CD14-positive monocyte (primary cell): ENCODE measurements at regions not wholly inside any gene's neighbourhood (a gene's known extent, or its start where the extent isn't known, plus 50 kb on each side); places are given as distances from the start of the nearest gene placed in this dataset.

Experiments used
- DNase-seq, 3 donors: peaks; one replicate each; pipeline ENCODE4 v3.0.0-alpha.2; 2011 to 2022
- H2AFZ ChIP-seq: 2 replicates; pipeline ENCODE4 v1.6.0; 2012; ENCODE audit warnings: mild to moderate bottlenecking, low read depth, low read length, inconsistent platforms; ENCODE audit not compliant: insufficient read depth, poor library complexity, severe bottlenecking
- H3K27ac ChIP-seq, 2 donors: 1 replicate in 1 of 2; 2 replicates in 1 of 2; pipeline ENCODE4 v1.5.1; 2012 to 2013; ENCODE audit warnings: low read length in 2 of 2, control low read depth in 1 of 2, inconsistent platforms in 1 of 2, low read depth in 1 of 2, mild to moderate bottlenecking in 1 of 2
- H3K27me3 ChIP-seq, 2 donors: one replicate each; pipeline versions ENCODE4 v1.6.0 to v1.6.1; 2011 to 2013; ENCODE audit warnings: low read length in 2 of 2; ENCODE audit not compliant: control insufficient read depth in 2 of 2, insufficient read depth in 2 of 2
- H3K36me3 ChIP-seq, 2 donors: replicated peaks in 1 of 2; 1 replicate in 1 of 2; 2 replicates in 1 of 2; pipeline versions ENCODE4 v1.5.1 to v1.6.1; 2012 to 2013; ENCODE audit warnings: low read length in 2 of 2, control low read depth in 1 of 2, inconsistent platforms in 1 of 2, mild to moderate bottlenecking in 1 of 2; ENCODE audit not compliant: insufficient read depth in 2 of 2, control insufficient read depth in 1 of 2
- H3K4me1 ChIP-seq, 2 donors: 1 replicate in 1 of 2; 2 replicates in 1 of 2; pipeline versions ENCODE4 v1.5.1 to v1.6.1; 2012 to 2013; ENCODE audit warnings: low read length in 2 of 2, control low read depth in 1 of 2, inconsistent platforms in 1 of 2, mild to moderate bottlenecking in 1 of 2, moderate library complexity in 1 of 2; ENCODE audit not compliant: insufficient read depth in 2 of 2, control insufficient read depth in 1 of 2
- H3K4me2 ChIP-seq: replicated peaks from 2 replicates; pipeline ENCODE3; 2012; ENCODE audit warnings: low read length, moderate library complexity, mild to moderate bottlenecking; ENCODE audit not compliant: poor library complexity, severe bottlenecking; ENCODE audit errors: extremely low read depth
- H3K4me3 ChIP-seq, 3 experiments: fragments of 200-600 bp in 1 of 3; sonication (generic) in 1 of 3; replicated peaks in 1 of 3; 1 replicate in 2 of 3; 2 replicates in 1 of 3; pipeline ENCODE4 v1.5.1; 2011 to 2013; ENCODE audit warnings: low read length in 3 of 3, mild to moderate bottlenecking in 3 of 3, control low read depth in 2 of 3, low read depth in 2 of 3, inconsistent platforms in 1 of 3, moderate library complexity in 1 of 3
- H3K79me2 ChIP-seq: 2 replicates; pipeline ENCODE4 v1.6.0; 2012; ENCODE audit warnings: mild to moderate bottlenecking, control low read depth, inconsistent platforms, low read length, moderate library complexity; ENCODE audit not compliant: insufficient read depth
- H3K9ac ChIP-seq: 2 replicates; pipeline ENCODE4 v1.6.0; 2017; ENCODE audit warnings: low read length, mild to moderate bottlenecking; ENCODE audit not compliant: insufficient read depth, poor library complexity, severe bottlenecking
- H3K9me3 ChIP-seq, 2 donors: replicated peaks in 1 of 2; 1 replicate in 1 of 2; 2 replicates in 1 of 2; pipeline versions ENCODE4 v1.5.1 to v1.6.1; 2012 to 2013; ENCODE audit warnings: low read length in 2 of 2, control low read depth in 1 of 2; ENCODE audit not compliant: control insufficient read depth in 1 of 2, insufficient read depth in 1 of 2
- H4K20me1 ChIP-seq: 2 replicates; pipeline ENCODE4 v1.6.0; 2012; ENCODE audit warnings: mild to moderate bottlenecking, low read length, control low read depth, moderate library complexity; ENCODE audit not compliant: insufficient read depth
- H3K27ac Mint-ChIP-seq, 7 donors: one replicate each; pipeline ENCODE4 v1.8.0; 2020; ENCODE audit warnings: mild to moderate bottlenecking in 7 of 7, mixed read lengths in 7 of 7, moderate library complexity in 6 of 7, inconsistent platforms in 2 of 7
- H3K27me3 Mint-ChIP-seq, 3 donors: one replicate each; pipeline ENCODE4 v1.8.0; 2021 to 2022; ENCODE audit warnings: low read depth in 3 of 3, mild to moderate bottlenecking in 3 of 3, mixed read lengths in 3 of 3, moderate library complexity in 3 of 3, inconsistent platforms in 1 of 3
- H3K36me3 Mint-ChIP-seq, 2 donors: one replicate each; pipeline ENCODE4 v1.8.0; 2020; ENCODE audit warnings: mixed read lengths in 2 of 2, inconsistent platforms in 1 of 2, mild to moderate bottlenecking in 1 of 2
- H3K4me1 Mint-ChIP-seq: one replicate; pipeline ENCODE4 v1.8.0; 2020; ENCODE audit warnings: mild to moderate bottlenecking, mixed read lengths
- H3K4me3 Mint-ChIP-seq, 2 donors: one replicate each; pipeline ENCODE4 v1.8.0; 2020; ENCODE audit warnings: mild to moderate bottlenecking in 2 of 2, mixed read lengths in 2 of 2, moderate library complexity in 1 of 2
- H3K9me3 Mint-ChIP-seq, 7 donors: one replicate each; pipeline ENCODE4 v1.8.0; 2020 to 2022; ENCODE audit warnings: mixed read lengths in 7 of 7, mild to moderate bottlenecking in 6 of 7, moderate library complexity in 6 of 7, inconsistent platforms in 2 of 7
- WGBS: methylation state at CpG from one replicate; pipeline ENCODE4 v1.1.5; 2013; ENCODE audit warnings: missing lambda C conversion rate; ENCODE audit not compliant: insufficient coverage; 5-methylcytosine and 5-hydroxymethylcytosine counted together
- intact Hi-C, 2 donors: fragments of 100-400 bp; cut with micrococcal nuclease; formaldehyde crosslinking; loops; one replicate each; pipeline versions ENCODE4 v1.15.0 to v1.15.1; 2023
- TF ChIP-seq, protein P1 (sequence below): fragments of 200-600 bp; IDR thresholded peaks from one replicate; pipeline ENCODE4 v1.8.0; 2022; ENCODE audit warnings: antibody characterized with exemption, mild to moderate bottlenecking

DNA sequence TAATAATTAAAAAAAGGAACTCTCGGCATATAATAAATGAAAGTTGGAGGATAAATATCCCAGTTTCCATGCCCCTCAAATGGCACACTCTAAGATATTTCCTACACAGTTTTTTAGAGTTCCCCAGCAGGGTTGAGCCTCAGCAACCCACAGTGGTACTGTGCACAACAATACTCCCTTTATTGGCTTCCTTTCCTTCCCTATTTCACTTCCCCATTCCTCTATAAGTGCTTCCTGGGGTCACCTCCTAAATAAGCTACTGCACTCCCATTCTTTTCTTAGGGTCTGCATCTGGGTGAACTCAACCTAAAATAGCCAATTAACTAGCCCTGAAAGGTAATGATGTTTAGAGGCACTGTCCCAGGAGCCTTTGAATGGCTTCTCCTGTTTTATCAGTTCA, 76.4 kb upstream of the NHS start:
- no peak overlapping the region for H3K27ac ChIP-seq
- peaks cover 0 to 5% (median 5%) of the 10 kb centered on the region in 3 donors for H3K27me3 Mint-ChIP-seq
- peaks cover 0 to 2% of the 10 kb centered on the region in 2 donors for H3K27me3 ChIP-seq
- WGBS, result no CpG with 5 or more reads among the region's 1 CpG
- no peaks in the 10 kb centered on the region for H3K36me3 ChIP-seq
- H4K20me1 ChIP-seq, result no peaks in the 10 kb centered on the region
- TF ChIP-seq, protein P1, sequence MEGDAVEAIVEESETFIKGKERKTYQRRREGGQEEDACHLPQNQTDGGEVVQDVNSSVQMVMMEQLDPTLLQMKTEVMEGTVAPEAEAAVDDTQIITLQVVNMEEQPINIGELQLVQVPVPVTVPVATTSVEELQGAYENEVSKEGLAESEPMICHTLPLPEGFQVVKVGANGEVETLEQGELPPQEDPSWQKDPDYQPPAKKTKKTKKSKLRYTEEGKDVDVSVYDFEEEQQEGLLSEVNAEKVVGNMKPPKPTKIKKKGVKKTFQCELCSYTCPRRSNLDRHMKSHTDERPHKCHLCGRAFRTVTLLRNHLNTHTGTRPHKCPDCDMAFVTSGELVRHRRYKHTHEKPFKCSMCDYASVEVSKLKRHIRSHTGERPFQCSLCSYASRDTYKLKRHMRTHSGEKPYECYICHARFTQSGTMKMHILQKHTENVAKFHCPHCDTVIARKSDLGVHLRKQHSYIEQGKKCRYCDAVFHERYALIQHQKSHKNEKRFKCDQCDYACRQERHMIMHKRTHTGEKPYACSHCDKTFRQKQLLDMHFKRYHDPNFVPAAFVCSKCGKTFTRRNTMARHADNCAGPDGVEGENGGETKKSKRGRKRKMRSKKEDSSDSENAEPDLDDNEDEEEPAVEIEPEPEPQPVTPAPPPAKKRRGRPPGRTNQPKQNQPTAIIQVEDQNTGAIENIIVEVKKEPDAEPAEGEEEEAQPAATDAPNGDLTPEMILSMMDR, result no peak
- DNase-seq, result no peak
- no peaks in the 10 kb centered on the region for H3K36me3 Mint-ChIP-seq
- H3K4me3 ChIP-seq, result no peak overlapping the region
- intact Hi-C loops, result no loop called here
- H3K79me2 ChIP-seq, result no peaks in the 10 kb centered on the region
- no peak overlapping the region for H3K27ac Mint-ChIP-seq
- no peak overlapping the region for H2AFZ ChIP-seq
- H3K9me3 Mint-ChIP-seq, result peaks cover 0 to 10% (median 5%) of the 10 kb centered on the region in 7 donors
- H3K4me1 ChIP-seq, result no peaks in the 10 kb centered on the region
- H3K4me2 ChIP-seq, result no peak overlapping the region
- H3K9ac ChIP-seq, result no peak overlapping the region
- peaks cover 2% of the 10 kb centered on the region for H3K4me1 Mint-ChIP-seq
- no peak overlapping the region for H3K4me3 Mint-ChIP-seq
- H3K9me3 ChIP-seq, result no peaks in the 10 kb centered on the region

DNA sequence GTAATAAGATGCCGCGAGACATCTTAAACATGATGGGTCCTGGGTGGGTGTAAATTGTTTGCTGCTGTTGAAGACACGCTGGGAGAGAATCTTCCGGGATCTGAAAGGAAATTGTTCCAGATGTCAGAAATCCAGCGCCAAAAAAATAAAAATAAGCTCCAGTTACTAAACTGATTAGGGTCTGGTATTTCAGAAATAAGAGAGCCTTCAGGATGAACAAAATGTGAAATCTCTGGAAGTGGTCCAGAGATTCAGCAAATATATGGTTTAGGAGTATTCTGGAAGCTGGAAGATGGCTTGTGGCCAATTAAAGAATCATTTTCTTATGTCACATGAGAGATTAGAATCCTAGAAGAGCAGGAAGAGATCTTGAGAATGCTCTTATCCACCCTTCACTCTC, 75.8 kb upstream of the NHS start:
- no peak for DNase-seq
- TF ChIP-seq, protein P1, result no peak
- no peak overlapping the region for H3K4me2 ChIP-seq

More for the DNA sequence above, 75.8 kb upstream of the NHS start:
- no CpG with 5 or more reads among the region's 5 CpGs for WGBS
- H3K36me3 Mint-ChIP-seq, result no peaks in the 10 kb centered on the region
- H3K4me1 ChIP-seq, result no peaks in the 10 kb centered on the region
- H3K27me3 Mint-ChIP-seq, result peaks cover 0 to 5% (median 5%) of the 10 kb centered on the region in 3 donors
- no peaks in the 10 kb centered on the region for H4K20me1 ChIP-seq
- no peak overlapping the region for H2AFZ ChIP-seq
- peaks cover 0 to 13% (median 7%) of the 10 kb centered on the region in 7 donors for H3K9me3 Mint-ChIP-seq
- no peaks in the 10 kb centered on the region for H3K79me2 ChIP-seq
- intact Hi-C loops, result no loop called here
- no peak overlapping the region for H3K27ac ChIP-seq
- H3K27me3 ChIP-seq, result peaks cover 0 to 2% of the 10 kb centered on the region in 2 donors
- no peaks in the 10 kb centered on the region for H3K36me3 ChIP-seq
- H3K4me3 Mint-ChIP-seq, result no peak overlapping the region
- H3K9ac ChIP-seq, result no peak overlapping the region
- peaks cover 2% of the 10 kb centered on the region for H3K4me1 Mint-ChIP-seq
- no peaks in the 10 kb centered on the region for H3K9me3 ChIP-seq
- H3K4me3 ChIP-seq, result no peak overlapping the region
- no peak overlapping the region for H3K27ac Mint-ChIP-seq
